ENCODE measurements at regions not wholly inside any gene's neighbourhood (a gene's known extent, or its start where the extent isn't known, plus 50 kb on each side); places are given as distances from the start of the nearest gene placed in this dataset.
"Not testable (repeated sequence)": the region's sequence is repeated elsewhere in the genome, so short reads cannot be mapped to it uniquely, and the experiment has no call there.

- peak overlapping the region; percentile 41 for H3K4me3 ChIP-seq (ENCODE audit: low read depth, low read length)
- TF ChIP-seq CTCF (IDR thresholded peaks at IDR 0.05; ENCODE audit: borderline replicate concordance, insufficient read depth, low read depth, low read length) = peak; percentile 73
Observed at GRCh38 chr20:25987073-25987927, 290.6 kb upstream of the ZNF337 start.

GRCh38 chr20:25985597-25985996, 288.9 kb upstream of the ZNF337 start:
- no peak for TF ChIP-seq CTCF (IDR thresholded peaks at IDR 0.05; ENCODE audit: borderline replicate concordance, insufficient read depth, low read depth, low read length)
- H3K4me3 ChIP-seq (ENCODE audit: low read depth, low read length) = no peak overlapping the region

- H3K4me3 ChIP-seq (ENCODE audit: low read depth, low read length) = no peak overlapping the region
- no peak for TF ChIP-seq CTCF (IDR thresholded peaks at IDR 0.05; ENCODE audit: borderline replicate concordance, insufficient read depth, low read depth, low read length)
Observed at GRCh38 chr20:25984933-25985332, 288.3 kb upstream of the ZNF337 start.

- not testable (repeated sequence) for H3K4me3 ChIP-seq (ENCODE audit: low read depth, low read length)
Observed at GRCh38 chr20:25982701-25983100, 286.0 kb upstream of the ZNF337 start.

GRCh38 chr20:25978450-25979190, 282.0 kb upstream of the ZNF337 start:
- not testable (repeated sequence) for H3K4me3 ChIP-seq (ENCODE audit: low read depth, low read length)

GRCh38 chr20:25975816-25976215, 279.2 kb upstream of the ZNF337 start:
- not testable (repeated sequence) for H3K4me3 ChIP-seq (ENCODE audit: low read depth, low read length)

- H3K4me3 ChIP-seq (ENCODE audit: low read depth, low read length) = not testable (repeated sequence)
Observed at GRCh38 chr20:25965203-25965602, 268.6 kb upstream of the ZNF337 start.

- H3K4me3 ChIP-seq (ENCODE audit: low read depth, low read length) = not testable (repeated sequence)
Observed at GRCh38 chr20:25953876-25954275, 257.2 kb upstream of the ZNF337 start.

GRCh38 chr20:25935230-25935629, 238.6 kb upstream of the ZNF337 start:
- not testable (repeated sequence) for H3K4me3 ChIP-seq (ENCODE audit: low read depth, low read length)

GRCh38 chr20:25932806-25933205, 236.2 kb upstream of the ZNF337 start:
- H3K4me3 ChIP-seq (ENCODE audit: low read depth, low read length) = not testable (repeated sequence)

- H3K4me3 ChIP-seq (ENCODE audit: low read depth, low read length) = not testable (repeated sequence)
Observed at GRCh38 chr20:25932170-25932569, 235.5 kb upstream of the ZNF337 start.

- not testable (repeated sequence) for H3K4me3 ChIP-seq (ENCODE audit: low read depth, low read length)
Observed at GRCh38 chr20:25902321-25902720, 205.7 kb upstream of the ZNF337 start.

GRCh38 chr20:25898663-25899062, 202.0 kb upstream of the ZNF337 start:
- H3K4me3 ChIP-seq (ENCODE audit: low read depth, low read length) = not testable (repeated sequence)

GRCh38 chr20:25879096-25879495, 182.4 kb upstream of the ZNF337 start:
- H3K4me3 ChIP-seq (ENCODE audit: low read depth, low read length) = not testable (repeated sequence)

- not testable (repeated sequence) for H3K4me3 ChIP-seq (ENCODE audit: low read depth, low read length)
Observed at GRCh38 chr20:25868650-25868979, 172.0 kb upstream of the ZNF337 start.

All from GM12875 (cell line).